ENCODE measurements at regions not wholly inside any gene's neighbourhood (a gene's known extent, or its start where the extent isn't known, plus 50 kb on each side); places are given as distances from the start of the nearest gene placed in this dataset.

GRCh38 chr5:19301271-19301670, 686.7 kb downstream of the CDH18 start:
- Mint-ChIP-seq H3K4me3 (no peak overlapping the region), H3K4me1 (no peaks in the 10 kb centered on the region), H3K9me3 (peaks cover 5% of the 10 kb centered on the region), H3K27ac (no peak overlapping the region), H3K27me3 (no peaks in the 10 kb centered on the region), H3K36me3 (ENCODE audit: low read depth) (no peaks in the 10 kb centered on the region)
- POLR2A ChIA-PET = no interaction called here
- DNase-seq = no peak
- CTCF ChIA-PET = no interaction called here

- no peaks in the 10 kb centered on the region for H3K36me3 Mint-ChIP-seq (ENCODE audit: low read depth)
- no peaks in the 10 kb centered on the region for H3K27me3 Mint-ChIP-seq
- POLR2A ChIA-PET = no interaction called here
- H3K27ac Mint-ChIP-seq = no peak overlapping the region
- H3K4me3 Mint-ChIP-seq = no peak overlapping the region
- H3K4me1 Mint-ChIP-seq = no peaks in the 10 kb centered on the region
- H3K9me3 Mint-ChIP-seq = peaks cover 11% of the 10 kb centered on the region
- no peak for DNase-seq
- CTCF ChIA-PET = no interaction called here
Measured at GRCh38 chr5:19314840-19315239, 673.2 kb downstream of the CDH18 start.

GRCh38 chr5:19319252-19319651, 668.7 kb downstream of the CDH18 start:
- H3K4me3 Mint-ChIP-seq = no peak overlapping the region

GRCh38 chr5:19322716-19323485, 665.1 kb downstream of the CDH18 start:
- H3K27me3 Mint-ChIP-seq = no peaks in the 10 kb centered on the region
- H3K36me3 Mint-ChIP-seq (ENCODE audit: low read depth) = no peaks in the 10 kb centered on the region
- CTCF ChIA-PET = no interaction called here
- H3K4me1 Mint-ChIP-seq = no peaks in the 10 kb centered on the region
- H3K9me3 Mint-ChIP-seq = no peaks in the 10 kb centered on the region
- no peak overlapping the region for H3K4me3 Mint-ChIP-seq
- POLR2A ChIA-PET = no interaction called here
- DNase-seq = no peak
- no peak overlapping the region for H3K27ac Mint-ChIP-seq

More at GRCh38 chr5:19319252-19319651, 668.7 kb downstream of the CDH18 start:
- no peaks in the 10 kb centered on the region for H3K36me3 Mint-ChIP-seq (ENCODE audit: low read depth)
- H3K27ac Mint-ChIP-seq = no peak overlapping the region
- no peaks in the 10 kb centered on the region for H3K27me3 Mint-ChIP-seq
- no peaks in the 10 kb centered on the region for H3K4me1 Mint-ChIP-seq
- POLR2A ChIA-PET = no interaction called here
- CTCF ChIA-PET = no interaction called here
- DNase-seq = no peak
- peaks cover 5% of the 10 kb centered on the region for H3K9me3 Mint-ChIP-seq

GRCh38 chr5:19334278-19334677, 653.7 kb downstream of the CDH18 start:
- CTCF ChIA-PET = no interaction called here
- no peak for DNase-seq
- no peaks in the 10 kb centered on the region for H3K4me1 Mint-ChIP-seq
- no peaks in the 10 kb centered on the region for H3K27me3 Mint-ChIP-seq
- H3K4me3 Mint-ChIP-seq = no peak overlapping the region
- H3K27ac Mint-ChIP-seq = no peak overlapping the region
- POLR2A ChIA-PET = no interaction called here
- H3K36me3 Mint-ChIP-seq (ENCODE audit: low read depth) = no peaks in the 10 kb centered on the region
- peaks cover 19% of the 10 kb centered on the region for H3K9me3 Mint-ChIP-seq

GRCh38 chr5:19342942-19343341, 645.1 kb downstream of the CDH18 start:
- Mint-ChIP-seq H3K27ac (no peak overlapping the region), H3K4me1 (no peaks in the 10 kb centered on the region), H3K36me3 (ENCODE audit: low read depth) (no peaks in the 10 kb centered on the region), H3K27me3 (no peaks in the 10 kb centered on the region), H3K9me3 (peaks cover 10% of the 10 kb centered on the region), H3K4me3 (no peak overlapping the region)
- ChIA-PET CTCF (no interaction called here), POLR2A (no interaction called here)
- no peak for DNase-seq

- DNase-seq = no peak
- no peaks in the 10 kb centered on the region for H3K27me3 Mint-ChIP-seq
- no peak overlapping the region for H3K4me3 Mint-ChIP-seq
- no peaks in the 10 kb centered on the region for H3K4me1 Mint-ChIP-seq
- no peaks in the 10 kb centered on the region for H3K36me3 Mint-ChIP-seq (ENCODE audit: low read depth)
- ChIA-PET POLR2A (no interaction called here), CTCF (no interaction called here)
- H3K9me3 Mint-ChIP-seq = peaks cover 6% of the 10 kb centered on the region
- H3K27ac Mint-ChIP-seq = no peak overlapping the region
Measured at GRCh38 chr5:19352120-19352519, 635.9 kb downstream of the CDH18 start.

- CTCF ChIA-PET = no interaction called here
- POLR2A ChIA-PET = no interaction called here
- H3K27me3 Mint-ChIP-seq = no peaks in the 10 kb centered on the region
- H3K4me3 Mint-ChIP-seq = no peak overlapping the region
- no peaks in the 10 kb centered on the region for H3K36me3 Mint-ChIP-seq (ENCODE audit: low read depth)
- H3K27ac Mint-ChIP-seq = no peak overlapping the region
- H3K9me3 Mint-ChIP-seq = peaks cover 2% of the 10 kb centered on the region
- H3K4me1 Mint-ChIP-seq = no peaks in the 10 kb centered on the region
- no peak for DNase-seq
Measured at GRCh38 chr5:19369048-19369447, 619.0 kb downstream of the CDH18 start.

GRCh38 chr5:19369561-19369960, 618.4 kb downstream of the CDH18 start:
- DNase-seq = no peak
- Mint-ChIP-seq H3K36me3 (ENCODE audit: low read depth) (no peaks in the 10 kb centered on the region), H3K4me1 (no peaks in the 10 kb centered on the region), H3K9me3 (peaks cover 2% of the 10 kb centered on the region), H3K27me3 (no peaks in the 10 kb centered on the region), H3K27ac (no peak overlapping the region), H3K4me3 (no peak overlapping the region)
- ChIA-PET POLR2A (no interaction called here), CTCF (no interaction called here)

GRCh38 chr5:19370655-19371386, 617.2 kb downstream of the CDH18 start:
- CTCF ChIA-PET = no interaction called here
- Mint-ChIP-seq H3K27ac (no peak overlapping the region), H3K27me3 (no peaks in the 10 kb centered on the region), H3K9me3 (peaks cover 2% of the 10 kb centered on the region), H3K4me1 (no peaks in the 10 kb centered on the region), H3K36me3 (ENCODE audit: low read depth) (no peaks in the 10 kb centered on the region), H3K4me3 (no peak overlapping the region)
- POLR2A ChIA-PET = no interaction called here
- no peak for DNase-seq

- no peak overlapping the region for H3K27ac Mint-ChIP-seq
- ChIA-PET POLR2A (no interaction called here), CTCF (no interaction called here)
- no peaks in the 10 kb centered on the region for H3K4me1 Mint-ChIP-seq
- no peak for DNase-seq
- no peaks in the 10 kb centered on the region for H3K36me3 Mint-ChIP-seq (ENCODE audit: low read depth)
- H3K4me3 Mint-ChIP-seq = no peak overlapping the region
- H3K9me3 Mint-ChIP-seq = peaks cover 14% of the 10 kb centered on the region
- H3K27me3 Mint-ChIP-seq = no peaks in the 10 kb centered on the region
Measured at GRCh38 chr5:19388391-19388790, 599.6 kb downstream of the CDH18 start.

GRCh38 chr5:19401032-19401431, 587.0 kb downstream of the CDH18 start:
- ChIA-PET POLR2A (no interaction called here), CTCF (no interaction called here)
- H3K27ac Mint-ChIP-seq = no peak overlapping the region
- no peaks in the 10 kb centered on the region for H3K27me3 Mint-ChIP-seq
- H3K36me3 Mint-ChIP-seq (ENCODE audit: low read depth) = no peaks in the 10 kb centered on the region
- H3K4me3 Mint-ChIP-seq = no peak overlapping the region
- peaks cover 8% of the 10 kb centered on the region for H3K9me3 Mint-ChIP-seq
- no peaks in the 10 kb centered on the region for H3K4me1 Mint-ChIP-seq
- no peak for DNase-seq

GRCh38 chr5:19406576-19407365, 581.2 kb downstream of the CDH18 start:
- Mint-ChIP-seq H3K36me3 (ENCODE audit: low read depth) (no peaks in the 10 kb centered on the region), H3K4me3 (no peak overlapping the region), H3K9me3 (peaks cover 8% of the 10 kb centered on the region), H3K27me3 (no peaks in the 10 kb centered on the region), H3K4me1 (no peaks in the 10 kb centered on the region), H3K27ac (no peak overlapping the region)
- POLR2A ChIA-PET = no interaction called here
- no peak for DNase-seq
- CTCF ChIA-PET = no interaction called here
